H1 (cell line): ENCODE measurements at regions not wholly inside any gene's neighbourhood (a gene's known extent, or its start where the extent isn't known, plus 50 kb on each side); places are given as distances from the start of the nearest gene placed in this dataset.

Source experiments
- E2F6 ChIP-seq: IDR thresholded peaks from 2 replicates; pipeline ENCODE4 v1.6.1; 2012; ENCODE audit warnings: inconsistent platforms

GRCh38 chr13:58660826-58661225 is 1029.3 kb downstream of the PCDH17 start (continued):
- TF ChIP-seq E2F6, result no peak
